Stimulated activated CD4-positive, alpha-beta T cell treated with anti-CD3 and anti-CD28 coated beads, Interleukin-4, amount 100 ng/mL, for 4 hours (primary cell): ENCODE measurements at regions not wholly inside any gene's neighbourhood (a gene's known extent, or its start where the extent isn't known, plus 50 kb on each side); places are given as distances from the start of the nearest gene placed in this dataset.

Source experiments
- DNase-seq, 2 experiments: peaks; one replicate each; pipeline ENCODE4 v3.0.0-alpha.2; 2020

GRCh38 chr22:47394504-47395440 lies 632.3 kb downstream of the TBC1D22A start:
- DNase-seq: no peak

GRCh38 chr22:47393191-47393590 lies 630.7 kb downstream of the TBC1D22A start:
- no peak for DNase-seq

- DNase-seq: no peak
Observed at GRCh38 chr22:47392729-47393128, 630.3 kb downstream of the TBC1D22A start.

GRCh38 chr22:47392054-47392347 lies 629.6 kb downstream of the TBC1D22A start:
- no peak for DNase-seq

- no peak for DNase-seq
Observed at GRCh38 chr22:47391169-47392053, 629.0 kb downstream of the TBC1D22A start.

GRCh38 chr22:47390026-47390970 lies 627.8 kb downstream of the TBC1D22A start:
- no peak for DNase-seq

- DNase-seq: no peak
Observed at GRCh38 chr22:47389201-47389600, 626.8 kb downstream of the TBC1D22A start.

- no peak for DNase-seq
Observed at GRCh38 chr22:47388778-47389177, 626.3 kb downstream of the TBC1D22A start.

- no peak for DNase-seq
Observed at GRCh38 chr22:47388331-47388730, 625.9 kb downstream of the TBC1D22A start.

GRCh38 chr22:47386812-47387510 lies 624.5 kb downstream of the TBC1D22A start:
- no peak for DNase-seq

GRCh38 chr22:47384977-47385376 lies 622.5 kb downstream of the TBC1D22A start:
- no peak for DNase-seq

- DNase-seq: no peak
Observed at GRCh38 chr22:47382164-47382890, 619.9 kb downstream of the TBC1D22A start.

- DNase-seq: no peak
Observed at GRCh38 chr22:47381240-47381639, 618.8 kb downstream of the TBC1D22A start.

- DNase-seq: no peak
Observed at GRCh38 chr22:47380692-47381091, 618.2 kb downstream of the TBC1D22A start.

- no peak for DNase-seq
Observed at GRCh38 chr22:47379037-47379436, 616.6 kb downstream of the TBC1D22A start.

GRCh38 chr22:47377926-47378560 lies 615.6 kb downstream of the TBC1D22A start:
- DNase-seq: no peak

GRCh38 chr22:47376901-47377505 lies 614.6 kb downstream of the TBC1D22A start:
- DNase-seq: no peak

- DNase-seq: no peak
Observed at GRCh38 chr22:47376322-47376700, 613.9 kb downstream of the TBC1D22A start.

GRCh38 chr22:47375621-47376321 lies 613.3 kb downstream of the TBC1D22A start:
- no peak for DNase-seq
